ENCODE measurements at regions not wholly inside any gene's neighbourhood (a gene's known extent, or its start where the extent isn't known, plus 50 kb on each side); places are given as distances from the start of the nearest gene placed in this dataset.
"Not testable (repeated sequence)": the region's sequence is repeated elsewhere in the genome, so short reads cannot be mapped to it uniquely, and the experiment has no call there.

- no peak for DNase-seq (ENCODE audit: low read depth, low spot score)
Observed at GRCh38 chr12:13562915-13563742, 366.6 kb downstream of the EMP1 start.

GRCh38 chr12:13561923-13562322 lies 365.4 kb downstream of the EMP1 start:
- DNase-seq (ENCODE audit: low read depth, low spot score), result no peak

GRCh38 chr12:13559318-13559978 lies 362.9 kb downstream of the EMP1 start:
- no peak for DNase-seq (ENCODE audit: low read depth, low spot score)

DNA sequence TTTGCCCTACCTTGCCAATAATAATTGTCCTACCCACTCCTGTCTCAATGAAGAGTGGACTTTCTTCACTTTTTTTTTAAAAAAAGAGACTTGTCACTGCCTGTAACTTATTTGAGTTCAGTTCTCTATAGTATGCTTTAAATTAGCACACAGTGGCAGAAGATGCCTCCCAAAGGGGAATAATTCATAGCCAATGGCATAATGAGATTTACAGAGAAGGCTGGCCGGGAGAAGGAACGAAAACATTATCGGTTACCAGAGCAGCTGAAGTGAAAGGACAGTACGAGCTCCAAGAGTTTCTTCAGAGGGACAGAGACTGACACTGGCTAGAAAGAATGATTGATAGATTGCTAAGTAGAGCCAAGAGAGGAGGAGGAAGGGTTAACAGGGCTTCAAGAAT lies 356.3 kb downstream of the EMP1 start:
- DNase-seq (ENCODE audit: low read depth, low spot score), result no peak

DNA sequence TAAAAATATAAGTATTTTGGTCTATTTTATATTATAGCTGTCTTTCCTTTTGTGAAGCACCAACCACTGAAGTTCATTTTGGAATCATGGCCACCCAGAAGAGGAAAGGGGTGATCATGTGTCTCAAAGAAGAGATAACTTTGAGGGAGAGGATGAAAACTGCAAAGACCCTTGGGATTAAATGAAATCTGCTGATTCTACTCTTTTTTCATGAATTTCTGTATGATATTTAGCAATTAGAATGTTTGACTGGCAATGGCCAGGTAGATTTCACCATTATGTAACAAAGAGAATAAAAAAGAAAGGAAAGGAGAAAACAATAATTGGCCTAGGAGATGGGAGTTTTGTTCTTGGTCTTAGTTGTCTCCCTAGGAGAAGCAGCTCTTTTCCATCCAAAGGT lies 350.8 kb downstream of the EMP1 start:
- DNase-seq (ENCODE audit: low read depth, low spot score), result no peak

DNA sequence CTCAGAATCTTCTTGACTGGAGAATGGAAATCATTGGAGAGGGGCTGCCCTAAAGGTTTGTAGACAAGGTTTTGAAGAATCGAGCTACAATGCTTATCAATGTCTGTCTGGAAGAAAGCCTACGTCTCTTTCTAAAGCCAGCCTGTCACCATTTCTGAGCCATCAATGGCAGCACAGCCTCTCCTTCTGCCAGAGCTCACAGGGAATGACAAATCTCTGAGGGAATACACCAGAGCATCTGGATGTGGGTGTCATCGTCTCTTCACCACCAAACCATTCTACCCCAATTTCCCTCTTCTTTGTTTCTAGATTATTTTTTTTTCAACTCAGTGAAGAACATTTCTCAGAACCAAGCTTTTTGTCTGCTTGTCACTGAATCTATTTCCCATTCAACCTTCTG lies 349.7 kb downstream of the EMP1 start:
- no peak for DNase-seq (ENCODE audit: low read depth, low spot score)

DNA sequence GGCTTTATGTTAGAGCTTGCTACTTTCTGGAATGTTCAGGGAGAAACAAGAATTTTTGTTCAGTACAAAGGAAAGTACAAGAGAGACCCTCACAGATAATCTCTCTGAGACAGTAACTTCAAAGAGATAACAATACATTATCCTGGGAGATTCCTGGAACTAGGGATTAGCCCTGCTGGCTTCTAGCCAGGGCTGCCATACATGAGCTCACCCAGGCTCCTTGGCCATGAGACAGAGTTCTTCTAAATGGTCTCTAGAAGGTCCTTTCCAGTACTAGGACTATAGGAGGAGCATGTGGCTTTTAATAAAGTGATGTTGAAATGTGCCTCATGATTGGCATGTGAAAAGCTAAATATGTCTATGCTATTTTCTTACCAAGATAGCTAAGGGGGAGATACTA lies 342.5 kb downstream of the EMP1 start:
- no peak for DNase-seq (ENCODE audit: low read depth, low spot score)

GRCh38 chr12:13538136-13538535 lies 341.6 kb downstream of the EMP1 start:
- DNase-seq (ENCODE audit: low read depth, low spot score), result no peak

DNA sequence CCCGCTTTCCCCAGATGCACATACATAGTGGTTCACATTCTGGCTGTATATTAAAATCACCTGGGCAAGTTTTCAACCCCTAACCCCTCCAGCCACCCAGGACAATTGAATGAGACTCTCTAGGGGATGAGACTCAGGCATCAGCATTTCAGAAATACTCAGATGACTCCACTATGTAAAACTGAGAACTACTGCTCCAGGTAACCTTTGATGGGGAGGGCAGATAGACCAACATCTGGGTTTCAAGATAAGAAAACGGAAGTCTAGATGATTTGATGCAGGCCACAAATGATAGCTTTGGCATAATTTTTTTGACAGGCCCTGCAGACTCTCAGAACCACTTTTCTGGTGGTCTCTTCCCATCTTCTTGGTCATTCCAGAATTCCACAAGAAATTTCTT lies 341.1 kb downstream of the EMP1 start:
- no peak for DNase-seq (ENCODE audit: low read depth, low spot score)

GRCh38 chr12:13536219-13536910 lies 339.8 kb downstream of the EMP1 start:
- DNase-seq (ENCODE audit: low read depth, low spot score), result no peak

- DNase-seq (ENCODE audit: low read depth, low spot score), result no peak
Observed at GRCh38 chr12:13534645-13535398, 338.3 kb downstream of the EMP1 start.

DNA sequence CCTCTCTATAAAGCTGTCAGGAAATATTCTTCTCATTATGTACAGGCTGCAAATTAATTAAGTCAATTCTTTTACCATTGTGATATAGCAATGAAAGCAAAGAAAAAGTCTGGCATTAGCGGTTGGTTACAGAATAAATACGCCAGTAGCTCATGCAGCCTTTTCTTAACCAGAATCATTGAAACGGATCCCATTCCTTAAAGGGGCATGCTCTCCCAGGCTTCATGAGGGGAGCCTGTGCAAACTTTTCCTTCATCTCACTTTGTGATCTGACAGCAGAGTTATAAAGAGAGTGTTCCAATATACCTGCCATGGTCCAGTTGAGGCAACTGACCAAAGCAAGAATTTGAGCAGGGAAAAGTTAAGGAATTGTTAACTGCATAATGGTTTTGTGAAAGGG lies 337.7 kb downstream of the EMP1 start:
- no peak for DNase-seq (ENCODE audit: low read depth, low spot score)

- no peak for DNase-seq (ENCODE audit: low read depth, low spot score)
Observed at GRCh38 chr12:13530966-13531365, 334.4 kb downstream of the EMP1 start.

GRCh38 chr12:13526185-13526921 lies 329.8 kb downstream of the EMP1 start:
- DNase-seq (ENCODE audit: low read depth, low spot score), result not testable (repeated sequence)

GRCh38 chr12:13523536-13524307 lies 327.2 kb downstream of the EMP1 start:
- DNase-seq (ENCODE audit: low read depth, low spot score), result no peak

DNA sequence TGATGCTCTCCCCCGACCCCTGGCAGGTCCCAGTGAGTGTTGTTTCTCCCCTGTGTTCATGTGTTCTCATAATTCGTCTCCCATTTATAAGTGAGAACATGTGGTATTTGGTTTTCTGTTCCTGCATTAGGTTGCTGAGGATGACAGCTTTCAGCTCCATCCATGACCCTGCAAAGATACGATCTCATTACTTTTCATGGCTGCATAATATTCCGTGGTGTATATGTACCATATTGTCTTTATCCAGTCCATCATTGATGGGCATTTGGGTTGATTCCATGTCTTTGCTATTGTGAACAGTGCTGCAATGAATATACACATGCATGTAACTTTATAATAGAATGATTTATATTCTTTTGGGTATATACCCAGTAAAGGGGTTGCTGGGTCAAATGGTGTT lies 321.5 kb downstream of the EMP1 start:
- DNase-seq (ENCODE audit: low read depth, low spot score), result not testable (repeated sequence)

GRCh38 chr12:13509740-13510139 lies 313.2 kb downstream of the EMP1 start:
- DNase-seq (ENCODE audit: low read depth, low spot score), result no peak

GRCh38 chr12:13505636-13506035 lies 309.1 kb downstream of the EMP1 start:
- no peak for DNase-seq (ENCODE audit: low read depth, low spot score)

GRCh38 chr12:13505224-13505623 lies 308.7 kb downstream of the EMP1 start:
- DNase-seq (ENCODE audit: low read depth, low spot score), result no peak

DNA sequence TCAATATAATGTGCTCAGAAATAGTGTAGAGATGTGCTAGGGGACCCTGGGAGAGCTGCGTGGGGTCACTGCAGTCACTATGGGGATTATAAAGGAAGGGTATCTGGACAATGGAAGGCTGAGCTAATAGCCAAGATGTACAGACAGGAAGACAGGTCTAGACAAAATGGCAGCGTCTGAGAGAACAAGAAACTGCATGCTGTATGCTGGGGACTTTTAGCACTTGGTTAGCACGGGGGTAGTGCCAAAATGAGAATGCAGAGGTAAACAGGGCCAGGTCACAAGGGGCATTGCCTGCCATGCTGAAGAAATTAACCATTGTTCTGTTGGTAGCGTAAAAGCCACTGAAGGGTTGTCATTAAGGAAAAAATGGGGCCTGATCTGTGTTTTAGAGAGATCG lies 308.2 kb downstream of the EMP1 start:
- no peak for DNase-seq (ENCODE audit: low read depth, low spot score)

Data from activated CD4-positive, CD25-positive, alpha-beta regulatory T cell treated with anti-CD3 and anti-CD28 coated beads, Interleukin-2, amount 50 U/mL, for 16 hours (primary cell).